ENCODE measurements at regions not wholly inside any gene's neighbourhood (a gene's known extent, or its start where the extent isn't known, plus 50 kb on each side); places are given as distances from the start of the nearest gene placed in this dataset.

DNA sequence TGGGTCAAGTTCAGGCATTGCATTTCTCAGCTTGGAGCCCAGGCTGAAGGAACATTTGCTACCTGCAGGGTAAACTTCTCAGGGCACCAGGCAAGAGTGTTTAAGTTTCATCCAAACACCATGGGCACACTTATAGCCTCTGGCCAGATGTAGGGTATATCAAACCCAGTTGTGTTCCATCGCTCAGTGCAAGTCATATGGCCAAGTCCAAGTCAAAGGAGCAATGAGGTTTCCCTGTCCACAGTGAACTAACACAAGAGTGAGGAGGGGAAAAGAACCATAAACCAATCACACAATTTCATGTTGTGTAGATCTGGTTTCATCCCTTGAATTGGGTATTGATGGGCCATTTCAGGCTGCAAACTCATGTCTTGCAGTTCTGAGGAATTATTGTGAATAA lies 107.2 kb downstream of the SOX11 start:
- no peak overlapping the region for H3K27ac Mint-ChIP-seq
- H3K9me3 Mint-ChIP-seq: peaks cover 4% of the 10 kb centered on the region
- no peak for DNase-seq
- intact Hi-C loops (cut with micrococcal nuclease): no loop called here
- H3K27me3 Mint-ChIP-seq: no peaks in the 10 kb centered on the region
- H3K36me3 Mint-ChIP-seq (ENCODE audit: low read depth): no peaks in the 10 kb centered on the region
- no peaks in the 10 kb centered on the region for H3K4me1 Mint-ChIP-seq
- no peak overlapping the region for H3K4me3 Mint-ChIP-seq

GRCh38 chr2:5803547-5803946 lies 111.4 kb downstream of the SOX11 start:
- H3K27ac Mint-ChIP-seq: no peak overlapping the region
- H3K27me3 Mint-ChIP-seq: no peaks in the 10 kb centered on the region
- H3K4me3 Mint-ChIP-seq: no peak overlapping the region
- intact Hi-C loops (cut with micrococcal nuclease): no loop called here
- no peak for DNase-seq
- H3K4me1 Mint-ChIP-seq: no peaks in the 10 kb centered on the region
- peaks cover 4% of the 10 kb centered on the region for H3K9me3 Mint-ChIP-seq
- no peaks in the 10 kb centered on the region for H3K36me3 Mint-ChIP-seq (ENCODE audit: low read depth)

GRCh38 chr2:5818961-5819600 lies 126.9 kb downstream of the SOX11 start:
- Mint-ChIP-seq H3K4me3 (no peak overlapping the region), H3K4me1 (no peaks in the 10 kb centered on the region), H3K36me3 (ENCODE audit: low read depth) (no peaks in the 10 kb centered on the region), H3K27me3 (no peaks in the 10 kb centered on the region), H3K9me3 (no peaks in the 10 kb centered on the region), H3K27ac (no peak overlapping the region)
- intact Hi-C loops (cut with micrococcal nuclease): no loop called here
- DNase-seq: no peak

- DNase-seq: no peak
- no peak overlapping the region for H3K27ac Mint-ChIP-seq
- H3K36me3 Mint-ChIP-seq (ENCODE audit: low read depth): no peaks in the 10 kb centered on the region
- H3K9me3 Mint-ChIP-seq: no peaks in the 10 kb centered on the region
- intact Hi-C loops (cut with micrococcal nuclease): no loop called here
- no peaks in the 10 kb centered on the region for H3K4me1 Mint-ChIP-seq
- no peaks in the 10 kb centered on the region for H3K27me3 Mint-ChIP-seq
- H3K4me3 Mint-ChIP-seq: no peak overlapping the region
These were observed 131.9 kb downstream of the SOX11 start for GRCh38 chr2:5824126-5824525.

DNA sequence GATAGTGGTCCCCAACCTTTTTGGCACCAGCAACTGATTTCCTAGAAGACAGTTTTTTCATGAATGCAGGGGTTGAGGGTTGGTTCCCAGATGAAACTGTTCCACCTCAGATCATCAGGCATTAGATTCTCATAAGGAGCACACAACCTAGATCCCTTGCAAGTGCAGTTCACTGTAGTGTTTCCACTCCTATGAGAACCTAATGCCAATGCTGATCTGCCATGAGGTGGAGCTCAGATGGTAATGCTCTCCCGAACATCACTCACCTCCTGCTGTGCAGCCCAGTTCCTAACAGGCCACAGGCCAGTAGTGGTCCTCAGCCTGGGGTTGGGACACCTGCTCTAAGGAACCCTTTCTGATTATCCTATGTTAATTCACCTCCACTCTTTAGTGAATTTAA lies 133.5 kb downstream of the SOX11 start:
- Mint-ChIP-seq H3K27me3 (no peaks in the 10 kb centered on the region), H3K9me3 (no peaks in the 10 kb centered on the region), H3K4me1 (no peaks in the 10 kb centered on the region), H3K4me3 (no peak overlapping the region), H3K36me3 (ENCODE audit: low read depth) (no peaks in the 10 kb centered on the region), H3K27ac (no peak overlapping the region)
- intact Hi-C loops (cut with micrococcal nuclease): no loop called here
- no peak for DNase-seq

DNA sequence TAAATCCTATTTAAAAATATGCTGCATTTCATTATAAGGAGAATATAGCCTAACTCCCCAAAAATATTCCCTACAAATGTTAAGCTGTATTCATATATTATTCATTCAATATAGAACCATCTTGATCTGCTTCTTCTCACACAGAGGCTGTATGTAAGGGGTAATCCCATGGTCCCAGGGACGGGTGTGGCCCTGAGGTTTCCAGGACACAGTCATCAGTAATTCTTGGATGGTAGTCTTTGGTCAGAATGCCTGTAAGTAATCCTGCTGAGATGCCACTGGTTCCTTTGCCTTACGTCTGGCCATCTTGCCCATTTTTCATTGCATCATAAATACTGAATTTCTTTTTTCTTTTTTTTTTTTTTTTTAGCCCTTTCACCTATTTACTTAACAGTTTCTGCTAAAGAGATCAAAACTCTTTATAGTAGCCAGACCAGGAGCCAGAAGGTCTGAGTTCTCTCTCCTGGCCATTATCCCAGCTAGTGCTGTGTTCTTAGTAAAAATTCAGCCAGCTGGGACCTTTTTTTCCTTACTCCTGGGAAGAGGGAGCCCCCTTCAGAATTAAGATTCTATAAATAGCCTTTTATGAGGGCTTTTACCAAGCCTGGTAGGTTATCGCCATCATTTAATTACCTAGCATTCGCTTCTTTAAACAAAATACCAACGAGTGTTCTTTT lies 134.9 kb downstream of the SOX11 start:
- Mint-ChIP-seq H3K9me3 (no peaks in the 10 kb centered on the region), H3K36me3 (ENCODE audit: low read depth) (no peaks in the 10 kb centered on the region), H3K4me1 (no peaks in the 10 kb centered on the region), H3K27me3 (no peaks in the 10 kb centered on the region), H3K4me3 (no peak overlapping the region), H3K27ac (no peak overlapping the region)
- no peak for DNase-seq
- intact Hi-C loops (cut with micrococcal nuclease): no loop called here

GRCh38 chr2:5834501-5834900 lies 142.3 kb downstream of the SOX11 start:
- Mint-ChIP-seq H3K4me1 (no peaks in the 10 kb centered on the region), H3K27me3 (no peaks in the 10 kb centered on the region), H3K9me3 (no peaks in the 10 kb centered on the region), H3K4me3 (no peak overlapping the region), H3K27ac (no peak overlapping the region), H3K36me3 (ENCODE audit: low read depth) (no peaks in the 10 kb centered on the region)
- no peak for DNase-seq
- intact Hi-C loops (cut with micrococcal nuclease): no loop called here

GRCh38 chr2:5839550-5839949 lies 147.4 kb downstream of the SOX11 start:
- no peaks in the 10 kb centered on the region for H3K27me3 Mint-ChIP-seq
- H3K4me1 Mint-ChIP-seq: no peaks in the 10 kb centered on the region
- intact Hi-C loops (cut with micrococcal nuclease): no loop called here
- no peak for DNase-seq
- no peak overlapping the region for H3K27ac Mint-ChIP-seq
- no peak overlapping the region for H3K4me3 Mint-ChIP-seq
- no peaks in the 10 kb centered on the region for H3K9me3 Mint-ChIP-seq
- no peaks in the 10 kb centered on the region for H3K36me3 Mint-ChIP-seq (ENCODE audit: low read depth)

- Mint-ChIP-seq H3K27me3 (no peaks in the 10 kb centered on the region), H3K9me3 (no peaks in the 10 kb centered on the region)
- intact Hi-C loops (cut with micrococcal nuclease): no loop called here
These were observed 148.9 kb downstream of the SOX11 start for GRCh38 chr2:5841126-5841525.

GRCh38 chr2:5842326-5842725 lies 150.1 kb downstream of the SOX11 start:
- intact Hi-C loops (cut with micrococcal nuclease): no loop called here
- Mint-ChIP-seq H3K27me3 (no peaks in the 10 kb centered on the region), H3K9me3 (no peaks in the 10 kb centered on the region), H3K36me3 (ENCODE audit: low read depth) (no peaks in the 10 kb centered on the region), H3K27ac (no peak overlapping the region), H3K4me1 (no peaks in the 10 kb centered on the region), H3K4me3 (no peak overlapping the region)
- no peak for DNase-seq

More at GRCh38 chr2:5841126-5841525, 148.9 kb downstream of the SOX11 start:
- no peak overlapping the region for H3K4me3 Mint-ChIP-seq
- no peaks in the 10 kb centered on the region for H3K4me1 Mint-ChIP-seq
- DNase-seq: no peak
- no peak overlapping the region for H3K27ac Mint-ChIP-seq
- H3K36me3 Mint-ChIP-seq (ENCODE audit: low read depth): no peaks in the 10 kb centered on the region

DNA sequence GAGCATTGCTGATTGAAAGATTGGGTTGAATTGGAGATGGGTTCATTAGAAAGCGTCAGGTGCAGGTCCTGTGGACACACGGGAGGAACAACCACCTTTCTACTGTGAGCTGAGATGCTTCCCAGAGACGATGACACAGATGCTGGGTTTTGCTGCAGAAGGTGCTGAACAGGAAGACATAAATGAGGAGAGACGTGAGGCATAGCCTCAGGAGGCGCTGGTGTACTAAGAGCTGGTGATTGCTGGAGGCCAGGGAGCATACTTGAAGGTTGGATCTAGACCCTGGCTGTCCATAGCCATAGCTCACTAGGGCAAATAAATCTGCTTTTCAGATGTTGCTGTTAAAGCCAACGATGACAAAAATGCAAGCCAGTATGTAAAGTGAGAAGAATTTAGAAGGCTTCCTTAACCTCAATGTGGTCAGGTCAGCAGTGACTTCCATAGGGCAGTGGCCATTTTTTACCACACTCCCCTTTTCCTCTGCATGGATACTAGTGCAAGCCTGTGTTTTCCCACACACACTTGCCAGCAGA lies 153.7 kb downstream of the SOX11 start:
- intact Hi-C loops (cut with micrococcal nuclease): no loop called here
- Mint-ChIP-seq H3K27me3 (no peaks in the 10 kb centered on the region), H3K4me1 (no peaks in the 10 kb centered on the region), H3K4me3 (no peak overlapping the region), H3K27ac (no peak overlapping the region), H3K9me3 (no peaks in the 10 kb centered on the region), H3K36me3 (ENCODE audit: low read depth) (no peaks in the 10 kb centered on the region)
- DNase-seq: no peak

GRCh38 chr2:5846881-5847280 lies 154.7 kb downstream of the SOX11 start:
- Mint-ChIP-seq H3K27ac (no peak overlapping the region), H3K4me1 (no peaks in the 10 kb centered on the region), H3K9me3 (no peaks in the 10 kb centered on the region), H3K36me3 (ENCODE audit: low read depth) (no peaks in the 10 kb centered on the region), H3K4me3 (no peak overlapping the region), H3K27me3 (no peaks in the 10 kb centered on the region)
- DNase-seq: no peak
- intact Hi-C loops (cut with micrococcal nuclease): no loop called here

DNA sequence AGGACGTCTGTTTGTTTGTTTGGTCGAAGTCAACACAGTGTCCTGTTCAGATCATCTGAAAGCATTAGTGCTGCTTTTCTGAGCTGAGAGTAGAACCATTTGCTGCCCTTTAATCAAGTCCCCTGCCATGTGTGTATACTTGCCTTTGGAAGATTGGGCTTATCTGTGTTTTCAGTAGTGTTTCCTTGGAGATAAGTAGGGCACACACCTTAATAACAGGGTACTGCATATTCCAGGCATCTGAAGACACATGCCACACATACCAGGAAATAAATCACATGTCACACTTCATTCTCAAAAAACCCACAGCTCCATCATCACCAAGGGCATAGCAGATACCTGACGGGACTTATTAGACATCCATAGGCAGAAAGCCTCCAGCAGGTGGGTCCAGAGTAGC lies 157.4 kb downstream of the SOX11 start:
- Mint-ChIP-seq H3K9me3 (no peaks in the 10 kb centered on the region), H3K27ac (no peak overlapping the region), H3K36me3 (ENCODE audit: low read depth) (no peaks in the 10 kb centered on the region), H3K4me3 (no peak overlapping the region), H3K27me3 (no peaks in the 10 kb centered on the region), H3K4me1 (no peaks in the 10 kb centered on the region)
- intact Hi-C loops (cut with micrococcal nuclease): no loop called here
- no peak for DNase-seq

- H3K4me1 Mint-ChIP-seq: no peaks in the 10 kb centered on the region
- intact Hi-C loops (cut with micrococcal nuclease): no loop called here
- H3K36me3 Mint-ChIP-seq (ENCODE audit: low read depth): no peaks in the 10 kb centered on the region
- no peak overlapping the region for H3K27ac Mint-ChIP-seq
- no peak overlapping the region for H3K4me3 Mint-ChIP-seq
- no peaks in the 10 kb centered on the region for H3K27me3 Mint-ChIP-seq
- H3K9me3 Mint-ChIP-seq: no peaks in the 10 kb centered on the region
- DNase-seq: no peak
These were observed 159.2 kb downstream of the SOX11 start for GRCh38 chr2:5851410-5851809.

GRCh38 chr2:5854797-5855196 lies 162.6 kb downstream of the SOX11 start:
- Mint-ChIP-seq H3K4me3 (no peak overlapping the region), H3K9me3 (peaks cover 11% of the 10 kb centered on the region), H3K4me1 (no peaks in the 10 kb centered on the region), H3K27ac (no peak overlapping the region), H3K36me3 (ENCODE audit: low read depth) (no peaks in the 10 kb centered on the region), H3K27me3 (no peaks in the 10 kb centered on the region)
- no peak for DNase-seq
- intact Hi-C loops (cut with micrococcal nuclease): no loop called here

Measured in activated CD4-positive, alpha-beta T cell treated with anti-CD3 and anti-CD28 coated beads, Interleukin-2, amount 10 ng/mL, durations not matched to agents 24 days and 14 days (primary cell).